Stimulated activated CD8-positive, alpha-beta memory T cell treated with anti-CD3 and anti-CD28 coated beads, Interleukin-4, amount 100 ng/mL, for 48 hours (primary cell): ENCODE measurements at regions not wholly inside any gene's neighbourhood (a gene's known extent, or its start where the extent isn't known, plus 50 kb on each side); places are given as distances from the start of the nearest gene placed in this dataset.
"Not testable (repeated sequence)": the region's sequence is repeated elsewhere in the genome, so short reads cannot be mapped to it uniquely, and the experiment has no call there.

Experiments
- DNase-seq: peaks from one replicate; pipeline ENCODE4 v3.0.0-alpha.2; 2020

GRCh38 chr13:79966493-79966895 is 374.4 kb downstream of the SPRY2 start:
- DNase-seq: no peak

- no peak for DNase-seq
Observed at GRCh38 chr13:79966059-79966458, 374.9 kb downstream of the SPRY2 start.

GRCh38 chr13:79946556-79946955 is 394.4 kb downstream of the SPRY2 start:
- no peak for DNase-seq

- no peak for DNase-seq
Observed at GRCh38 chr13:79943346-79944023, 397.4 kb downstream of the SPRY2 start.

- DNase-seq: no peak
Observed at GRCh38 chr13:79941752-79942151, 399.2 kb downstream of the SPRY2 start.

GRCh38 chr13:79939689-79940088 is 401.2 kb downstream of the SPRY2 start:
- no peak for DNase-seq

- no peak for DNase-seq
Observed at GRCh38 chr13:79937771-79938216, 403.1 kb downstream of the SPRY2 start.

- DNase-seq: no peak
Observed at GRCh38 chr13:79937311-79937710, 403.6 kb downstream of the SPRY2 start.

GRCh38 chr13:79936368-79937136 is 404.4 kb downstream of the SPRY2 start:
- DNase-seq: no peak

GRCh38 chr13:79935121-79935520 is 405.8 kb downstream of the SPRY2 start:
- no peak for DNase-seq

- DNase-seq: no peak
Observed at GRCh38 chr13:79933389-79933788, 407.5 kb downstream of the SPRY2 start.

- no peak for DNase-seq
Observed at GRCh38 chr13:79932556-79932955, 408.4 kb downstream of the SPRY2 start.

GRCh38 chr13:79923973-79924556 is 416.9 kb downstream of the SPRY2 start:
- not testable (repeated sequence) for DNase-seq

GRCh38 chr13:79919091-79919490 is 421.8 kb downstream of the SPRY2 start:
- no peak for DNase-seq

- no peak for DNase-seq
Observed at GRCh38 chr13:79918620-79919019, 422.3 kb downstream of the SPRY2 start.

- DNase-seq: no peak
Observed at GRCh38 chr13:79917628-79918027, 423.3 kb downstream of the SPRY2 start.

GRCh38 chr13:79915114-79915811 is 425.7 kb downstream of the SPRY2 start:
- DNase-seq: no peak

- no peak for DNase-seq
Observed at GRCh38 chr13:79913141-79913827, 427.6 kb downstream of the SPRY2 start.

GRCh38 chr13:79912403-79912802 is 428.5 kb downstream of the SPRY2 start:
- DNase-seq: no peak

- DNase-seq: no peak
Observed at GRCh38 chr13:79910875-79911540, 429.9 kb downstream of the SPRY2 start.

- DNase-seq: no peak
Observed at GRCh38 chr13:79909644-79910043, 428.7 kb downstream of the NDFIP2 start.

GRCh38 chr13:79908381-79908780 is 427.4 kb downstream of the NDFIP2 start:
- no peak for DNase-seq
